ENCODE measurements at regions not wholly inside any gene's neighbourhood (a gene's known extent, or its start where the extent isn't known, plus 50 kb on each side); places are given as distances from the start of the nearest gene placed in this dataset.

GRCh38 chr14:101189962-101190560, 286.5 kb upstream of the RTL1 start:
- Mint-ChIP-seq H3K27me3 (no peaks in the 10 kb centered on the region), H3K4me1 (ENCODE audit: low read depth) (no peaks in the 10 kb centered on the region), H3K36me3 (ENCODE audit: low read depth) (no peaks in the 10 kb centered on the region), H3K27ac (no peak overlapping the region), H3K4me3 (no peak overlapping the region), H3K9me3 (no peaks in the 10 kb centered on the region)
- Histone ChIP-seq H3K27ac (ENCODE audit: low read depth in 1 of 2, low read length in 2 of 2) (no peak overlapping the region), H3K36me3 (ENCODE audit: insufficient read depth, low read length) (no peaks in the 10 kb centered on the region), H3K4me3 (ENCODE audit: low read length) (no peak overlapping the region), H3K27me3 (ENCODE audit: control insufficient read depth in 1 of 2, insufficient read depth in 2 of 2, low read length in 2 of 2) (no peaks in the 10 kb centered on the region), H3K9me3 (ENCODE audit: control insufficient read depth in 1 of 2, insufficient read depth in 1 of 2, low read length in 2 of 2) (no peaks in the 10 kb centered on the region), H3K4me1 (ENCODE audit: insufficient read depth, low read length) (no peaks in the 10 kb centered on the region)
- CTCF ChIA-PET = no interaction called here
- ATAC-seq (ENCODE audit: poor library complexity) (no peak), DNase-seq (no peak)
- intact Hi-C loops (cut with DNase I, micrococcal nuclease) = no loop called here
- TF ChIP-seq CTCF (IDR thresholded peaks at IDR 0.05) = no peak
- POLR2A ChIA-PET = no interaction called here

GRCh38 chr14:101191101-101191720, 287.7 kb upstream of the RTL1 start:
- no peaks in the 10 kb centered on the region for H3K27me3 ChIP-seq (ENCODE audit: control insufficient read depth in 1 of 2, insufficient read depth in 2 of 2, low read length in 2 of 2)
- H3K27ac ChIP-seq (ENCODE audit: low read depth in 1 of 2, low read length in 2 of 2) = no peak overlapping the region
- H3K36me3 ChIP-seq (ENCODE audit: insufficient read depth, low read length) = no peaks in the 10 kb centered on the region
- DNase-seq (no peak), ATAC-seq (ENCODE audit: poor library complexity) (no peak)
- intact Hi-C loops (cut with DNase I, micrococcal nuclease) = no loop called here
- no peaks in the 10 kb centered on the region for H3K36me3 Mint-ChIP-seq (ENCODE audit: low read depth)
- H3K9me3 Mint-ChIP-seq = no peaks in the 10 kb centered on the region
- no peak overlapping the region for H3K4me3 Mint-ChIP-seq
- POLR2A ChIA-PET = no interaction called here
- H3K27ac Mint-ChIP-seq = no peak overlapping the region
- no peak overlapping the region for H3K4me3 ChIP-seq (ENCODE audit: low read length)
- CTCF ChIA-PET = no interaction called here
- no peaks in the 10 kb centered on the region for H3K27me3 Mint-ChIP-seq
- TF ChIP-seq CTCF (IDR thresholded peaks at IDR 0.05) = no peak
- no peaks in the 10 kb centered on the region for H3K4me1 Mint-ChIP-seq (ENCODE audit: low read depth)
- no peaks in the 10 kb centered on the region for H3K9me3 ChIP-seq (ENCODE audit: control insufficient read depth in 1 of 2, insufficient read depth in 1 of 2, low read length in 2 of 2)
- no peaks in the 10 kb centered on the region for H3K4me1 ChIP-seq (ENCODE audit: insufficient read depth, low read length)

GRCh38 chr14:101191721-101192660, 288.5 kb upstream of the RTL1 start:
- intact Hi-C loops (cut with DNase I, micrococcal nuclease) = no loop called here
- Histone ChIP-seq H3K27ac (ENCODE audit: low read depth in 1 of 2, low read length in 2 of 2) (no peak overlapping the region), H3K4me3 (ENCODE audit: low read length) (no peak overlapping the region), H3K27me3 (ENCODE audit: control insufficient read depth in 1 of 2, insufficient read depth in 2 of 2, low read length in 2 of 2) (no peaks in the 10 kb centered on the region), H3K9me3 (ENCODE audit: control insufficient read depth in 1 of 2, insufficient read depth in 1 of 2, low read length in 2 of 2) (no peaks in the 10 kb centered on the region), H3K4me1 (ENCODE audit: insufficient read depth, low read length) (no peaks in the 10 kb centered on the region), H3K36me3 (ENCODE audit: insufficient read depth, low read length) (no peaks in the 10 kb centered on the region)
- no peaks in the 10 kb centered on the region for H3K27me3 Mint-ChIP-seq
- H3K4me3 Mint-ChIP-seq = no peak overlapping the region
- no peak for TF ChIP-seq CTCF (IDR thresholded peaks at IDR 0.05)
- ATAC-seq (ENCODE audit: poor library complexity) (no peak), DNase-seq (no peak)
- no peak overlapping the region for H3K27ac Mint-ChIP-seq
- H3K4me1 Mint-ChIP-seq (ENCODE audit: low read depth) = no peaks in the 10 kb centered on the region
- no peaks in the 10 kb centered on the region for H3K36me3 Mint-ChIP-seq (ENCODE audit: low read depth)
- POLR2A ChIA-PET = no interaction called here
- CTCF ChIA-PET = no interaction called here
- no peaks in the 10 kb centered on the region for H3K9me3 Mint-ChIP-seq

Measured in CD4-positive, alpha-beta T cell (primary cell).